Spleen (tissue), 7 donors: ENCODE measurements at regions not wholly inside any gene's neighbourhood (a gene's known extent, or its start where the extent isn't known, plus 50 kb on each side); places are given as distances from the start of the nearest gene placed in this dataset.

Source experiments
- CTCF ChIP-seq, 11 experiments: fragments of 200-600 bp in 7 of 11; fragments of 450-650 bp in 4 of 11; sonication (generic) in 4 of 11; IDR thresholded peaks in 8 of 11; conservative IDR thresholded peaks in 3 of 11; 1 replicate in 7 of 11; 2 replicates in 4 of 11; pipeline versions ENCODE4 v1.4.0 to v1.8.0; 2016 to 2021; ENCODE audit warnings: antibody characterized with exemption in 11 of 11, inconsistent platforms in 4 of 11, mild to moderate bottlenecking in 1 of 11
- POLR2AphosphoS5 ChIP-seq, 3 donors: sonication (generic); formaldehyde crosslinking; IDR thresholded peaks; one replicate each; pipeline ENCODE4 v1.5.1; 2017; ENCODE audit warnings: antibody characterized with exemption in 3 of 3
- donor health status: DM: no; HTN: no; CAD: no; lungs with moderate emphysema.
- donor health status: DM: no; HTN: no; CAD: no.
- donor health status: DM: no; HTN: no; CAD: no.

GRCh38 chr3:76010252-76010651 is 224.9 kb upstream of the ZNF717 start:
- TF ChIP-seq POLR2AphosphoS5 (IDR thresholded peaks at IDR 0.05) (no peak), CTCF (IDR thresholded peaks at IDR 0.05 in 8 of 11, conservative IDR thresholded peaks at IDR 0.05 in 3 of 11) (no peak)
